ENCODE measurements at regions not wholly inside any gene's neighbourhood (a gene's known extent, or its start where the extent isn't known, plus 50 kb on each side); places are given as distances from the start of the nearest gene placed in this dataset.

- Histone ChIP-seq H2AFZ (ENCODE audit: low read length) (no peak overlapping the region), H3K9me2 (replicated peaks; ENCODE audit: insufficient read depth, low read length) (no peaks in the 10 kb centered on the region), H3K4me1 (ENCODE audit: low read length) (no peaks in the 10 kb centered on the region), H3K4me3 (ENCODE audit: low read length) (no peak overlapping the region), H3K27me3 (ENCODE audit: low read length) (no peaks in the 10 kb centered on the region), H3K9me3 (ENCODE audit: low read length) (no peaks in the 10 kb centered on the region), H3K4me2 (ENCODE audit: low read depth, low read length, poor library complexity, severe bottlenecking) (no peak overlapping the region), H3K27ac (ENCODE audit: low read length) (no peak overlapping the region), H3K79me2 (ENCODE audit: low read length) (no peaks in the 10 kb centered on the region), H3K9ac (ENCODE audit: low read length) (no peak overlapping the region), H4K20me1 (ENCODE audit: insufficient read depth, low read depth, low read length) (no peaks in the 10 kb centered on the region), H3K36me3 (ENCODE audit: insufficient read depth, low read length) (no peaks in the 10 kb centered on the region)
- no peak for DNase-seq
Observed at GRCh38 chr12:28698553-28698952, 450.5 kb upstream of the FAR2 start.

DNA sequence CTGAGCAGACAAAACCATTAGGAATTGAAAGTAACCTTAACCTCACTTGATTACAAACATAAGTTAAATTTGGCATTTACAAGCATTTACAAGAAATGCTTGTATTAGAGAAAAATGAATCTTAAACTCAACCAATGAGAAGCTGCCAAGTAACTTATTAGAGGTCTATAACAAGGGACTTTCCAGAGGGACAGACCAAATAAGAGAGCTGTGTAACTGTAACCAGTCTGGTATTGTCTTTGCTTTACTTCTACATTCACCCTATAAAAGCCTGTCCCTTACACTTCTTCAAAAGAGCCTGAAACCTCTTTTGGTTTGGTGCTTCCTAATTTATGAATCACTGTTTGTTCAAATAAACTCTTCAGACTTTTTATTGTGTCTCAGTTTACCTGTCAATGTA, 450.0 kb upstream of the FAR2 start:
- no peaks in the 10 kb centered on the region for H4K20me1 ChIP-seq (ENCODE audit: insufficient read depth, low read depth, low read length)
- H3K4me2 ChIP-seq (ENCODE audit: low read depth, low read length, poor library complexity, severe bottlenecking): no peak overlapping the region
- H3K9me3 ChIP-seq (ENCODE audit: low read length): no peaks in the 10 kb centered on the region
- H3K9ac ChIP-seq (ENCODE audit: low read length): no peak overlapping the region
- H3K36me3 ChIP-seq (ENCODE audit: insufficient read depth, low read length): no peaks in the 10 kb centered on the region
- no peak for DNase-seq
- H3K27me3 ChIP-seq (ENCODE audit: low read length): no peaks in the 10 kb centered on the region
- H2AFZ ChIP-seq (ENCODE audit: low read length): no peak overlapping the region
- H3K27ac ChIP-seq (ENCODE audit: low read length): no peak overlapping the region
- no peak overlapping the region for H3K4me3 ChIP-seq (ENCODE audit: low read length)
- no peaks in the 10 kb centered on the region for H3K9me2 ChIP-seq (replicated peaks; ENCODE audit: insufficient read depth, low read length)
- no peaks in the 10 kb centered on the region for H3K4me1 ChIP-seq (ENCODE audit: low read length)
- no peaks in the 10 kb centered on the region for H3K79me2 ChIP-seq (ENCODE audit: low read length)

DNA sequence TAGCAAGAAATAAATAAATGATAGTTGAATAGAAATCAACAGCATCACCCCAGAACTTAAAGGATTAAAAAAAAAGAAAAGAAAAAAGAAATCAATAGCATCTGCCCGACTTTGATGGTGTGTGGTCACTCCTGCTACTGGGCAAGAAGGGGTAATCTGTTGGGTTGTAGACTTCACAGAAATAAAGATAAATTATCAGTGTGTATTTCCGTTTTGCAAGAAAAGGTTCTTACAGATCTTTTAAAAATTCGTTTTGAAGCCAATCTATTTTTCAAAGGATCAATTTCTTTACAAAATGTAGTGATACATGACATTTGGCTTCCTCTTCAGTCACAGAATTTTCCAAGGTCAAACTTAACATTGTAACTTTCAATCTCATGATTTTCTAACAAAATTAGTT, 448.9 kb upstream of the FAR2 start:
- Histone ChIP-seq H3K9me2 (replicated peaks; ENCODE audit: insufficient read depth, low read length) (no peaks in the 10 kb centered on the region), H3K36me3 (ENCODE audit: insufficient read depth, low read length) (no peaks in the 10 kb centered on the region), H3K79me2 (ENCODE audit: low read length) (no peaks in the 10 kb centered on the region), H3K4me3 (ENCODE audit: low read length) (no peak overlapping the region), H2AFZ (ENCODE audit: low read length) (no peak overlapping the region), H3K4me1 (ENCODE audit: low read length) (no peaks in the 10 kb centered on the region), H3K27me3 (ENCODE audit: low read length) (no peaks in the 10 kb centered on the region), H3K4me2 (ENCODE audit: low read depth, low read length, poor library complexity, severe bottlenecking) (no peak overlapping the region), H3K27ac (ENCODE audit: low read length) (no peak overlapping the region), H3K9me3 (ENCODE audit: low read length) (no peaks in the 10 kb centered on the region), H4K20me1 (ENCODE audit: insufficient read depth, low read depth, low read length) (no peaks in the 10 kb centered on the region), H3K9ac (ENCODE audit: low read length) (no peak overlapping the region)
- no peak for DNase-seq

GRCh38 chr12:28704477-28705169, 444.5 kb upstream of the FAR2 start:
- H3K27ac ChIP-seq (ENCODE audit: low read length): no peak overlapping the region
- H3K9ac ChIP-seq (ENCODE audit: low read length): no peak overlapping the region
- no peak overlapping the region for H3K4me3 ChIP-seq (ENCODE audit: low read length)
- H3K36me3 ChIP-seq (ENCODE audit: insufficient read depth, low read length): no peaks in the 10 kb centered on the region
- no peaks in the 10 kb centered on the region for H3K27me3 ChIP-seq (ENCODE audit: low read length)
- H2AFZ ChIP-seq (ENCODE audit: low read length): no peak overlapping the region
- H3K79me2 ChIP-seq (ENCODE audit: low read length): no peaks in the 10 kb centered on the region
- H3K4me2 ChIP-seq (ENCODE audit: low read depth, low read length, poor library complexity, severe bottlenecking): no peak overlapping the region
- no peaks in the 10 kb centered on the region for H4K20me1 ChIP-seq (ENCODE audit: insufficient read depth, low read depth, low read length)
- no peaks in the 10 kb centered on the region for H3K9me2 ChIP-seq (replicated peaks; ENCODE audit: insufficient read depth, low read length)
- DNase-seq: no peak
- no peaks in the 10 kb centered on the region for H3K9me3 ChIP-seq (ENCODE audit: low read length)
- H3K4me1 ChIP-seq (ENCODE audit: low read length): no peaks in the 10 kb centered on the region

- Histone ChIP-seq H3K36me3 (ENCODE audit: insufficient read depth, low read length) (no peaks in the 10 kb centered on the region), H3K79me2 (ENCODE audit: low read length) (no peaks in the 10 kb centered on the region), H3K9me3 (ENCODE audit: low read length) (no peaks in the 10 kb centered on the region), H4K20me1 (ENCODE audit: insufficient read depth, low read depth, low read length) (no peaks in the 10 kb centered on the region), H3K4me3 (ENCODE audit: low read length) (no peak overlapping the region), H3K27me3 (ENCODE audit: low read length) (no peaks in the 10 kb centered on the region; the same call in 1 of the 2 replicates), H3K27ac (ENCODE audit: low read length) (no peak overlapping the region), H3K9me2 (replicated peaks; ENCODE audit: insufficient read depth, low read length) (no peaks in the 10 kb centered on the region), H3K4me1 (ENCODE audit: low read length) (no peaks in the 10 kb centered on the region), H3K4me2 (ENCODE audit: low read depth, low read length, poor library complexity, severe bottlenecking) (no peak overlapping the region), H2AFZ (ENCODE audit: low read length) (no peak overlapping the region), H3K9ac (ENCODE audit: low read length) (no peak overlapping the region)
- no peak for DNase-seq
Observed at GRCh38 chr12:28708918-28709371, 440.1 kb upstream of the FAR2 start.

GRCh38 chr12:28709986-28710685, 438.9 kb upstream of the FAR2 start:
- Histone ChIP-seq H3K9ac (ENCODE audit: low read length) (no peak overlapping the region), H3K9me2 (replicated peaks; ENCODE audit: insufficient read depth, low read length) (no peaks in the 10 kb centered on the region), H3K27ac (ENCODE audit: low read length) (no peak overlapping the region), H2AFZ (ENCODE audit: low read length) (no peak overlapping the region), H4K20me1 (ENCODE audit: insufficient read depth, low read depth, low read length) (no peaks in the 10 kb centered on the region), H3K79me2 (ENCODE audit: low read length) (no peaks in the 10 kb centered on the region), H3K4me1 (ENCODE audit: low read length) (no peaks in the 10 kb centered on the region), H3K9me3 (ENCODE audit: low read length) (no peaks in the 10 kb centered on the region), H3K4me2 (ENCODE audit: low read depth, low read length, poor library complexity, severe bottlenecking) (no peak overlapping the region), H3K4me3 (ENCODE audit: low read length) (no peak overlapping the region), H3K36me3 (ENCODE audit: insufficient read depth, low read length) (no peaks in the 10 kb centered on the region), H3K27me3 (ENCODE audit: low read length) (no peaks in the 10 kb centered on the region; the same call in 1 of the 2 replicates)
- no peak for DNase-seq

GRCh38 chr12:28710882-28711281, 438.2 kb upstream of the FAR2 start:
- no peak overlapping the region for H3K4me2 ChIP-seq (ENCODE audit: low read depth, low read length, poor library complexity, severe bottlenecking)
- no peaks in the 10 kb centered on the region for H3K9me3 ChIP-seq (ENCODE audit: low read length)
- no peaks in the 10 kb centered on the region for H3K79me2 ChIP-seq (ENCODE audit: low read length)
- no peaks in the 10 kb centered on the region for H4K20me1 ChIP-seq (ENCODE audit: insufficient read depth, low read depth, low read length)
- DNase-seq: no peak
- H3K9me2 ChIP-seq (replicated peaks; ENCODE audit: insufficient read depth, low read length): no peaks in the 10 kb centered on the region
- H3K4me1 ChIP-seq (ENCODE audit: low read length): no peaks in the 10 kb centered on the region
- no peak overlapping the region for H2AFZ ChIP-seq (ENCODE audit: low read length)
- no peak overlapping the region for H3K27ac ChIP-seq (ENCODE audit: low read length)
- no peak overlapping the region for H3K4me3 ChIP-seq (ENCODE audit: low read length)
- no peaks in the 10 kb centered on the region for H3K36me3 ChIP-seq (ENCODE audit: insufficient read depth, low read length)
- H3K9ac ChIP-seq (ENCODE audit: low read length): no peak overlapping the region
- H3K27me3 ChIP-seq (ENCODE audit: low read length): no peaks in the 10 kb centered on the region; the same call in 1 of the 2 replicates

- Histone ChIP-seq H2AFZ (ENCODE audit: low read length) (no peak overlapping the region), H3K9me3 (ENCODE audit: low read length) (no peaks in the 10 kb centered on the region), H3K27ac (ENCODE audit: low read length) (no peak overlapping the region), H3K4me2 (ENCODE audit: low read depth, low read length, poor library complexity, severe bottlenecking) (no peak overlapping the region), H3K4me3 (ENCODE audit: low read length) (no peak overlapping the region), H4K20me1 (ENCODE audit: insufficient read depth, low read depth, low read length) (no peaks in the 10 kb centered on the region), H3K4me1 (ENCODE audit: low read length) (no peaks in the 10 kb centered on the region), H3K9me2 (replicated peaks; ENCODE audit: insufficient read depth, low read length) (no peaks in the 10 kb centered on the region), H3K27me3 (ENCODE audit: low read length) (no peaks in the 10 kb centered on the region; the same call in 1 of the 2 replicates), H3K36me3 (ENCODE audit: insufficient read depth, low read length) (no peaks in the 10 kb centered on the region), H3K9ac (ENCODE audit: low read length) (no peak overlapping the region), H3K79me2 (ENCODE audit: low read length) (no peaks in the 10 kb centered on the region)
- no peak for DNase-seq
Observed at GRCh38 chr12:28711421-28711820, 437.7 kb upstream of the FAR2 start.

Measured in Karpas-422 (cell line).